ENCODE measurements at regions not wholly inside any gene's neighbourhood (a gene's known extent, or its start where the extent isn't known, plus 50 kb on each side); places are given as distances from the start of the nearest gene placed in this dataset.

DNA sequence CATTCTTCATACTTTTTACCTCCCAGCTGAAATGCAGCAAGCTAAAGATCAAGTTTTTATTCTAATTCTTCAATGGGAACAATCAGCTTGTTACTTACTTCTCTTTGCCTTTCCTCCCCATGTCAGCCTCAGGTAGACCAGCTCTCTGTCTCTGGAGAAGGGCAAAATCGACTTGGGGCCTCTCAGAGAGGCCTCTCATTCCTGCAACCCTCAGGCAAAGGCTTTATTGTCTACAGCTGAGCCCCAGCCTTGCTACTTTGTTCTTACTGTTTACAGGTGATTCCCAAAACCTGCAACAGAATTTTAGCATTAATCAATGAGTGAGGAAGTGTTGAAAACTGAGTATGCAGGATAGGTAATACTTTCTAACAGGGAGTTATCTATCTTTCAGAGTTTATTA is 148.6 kb downstream of the KIF2B start:
- no peak overlapping the region for H3K27ac ChIP-seq
- ChIA-PET POLR2A (ENCODE audit: low non-redundant PET) (no interaction called here), CTCF (no interaction called here)
- TF ChIP-seq, protein P1, sequence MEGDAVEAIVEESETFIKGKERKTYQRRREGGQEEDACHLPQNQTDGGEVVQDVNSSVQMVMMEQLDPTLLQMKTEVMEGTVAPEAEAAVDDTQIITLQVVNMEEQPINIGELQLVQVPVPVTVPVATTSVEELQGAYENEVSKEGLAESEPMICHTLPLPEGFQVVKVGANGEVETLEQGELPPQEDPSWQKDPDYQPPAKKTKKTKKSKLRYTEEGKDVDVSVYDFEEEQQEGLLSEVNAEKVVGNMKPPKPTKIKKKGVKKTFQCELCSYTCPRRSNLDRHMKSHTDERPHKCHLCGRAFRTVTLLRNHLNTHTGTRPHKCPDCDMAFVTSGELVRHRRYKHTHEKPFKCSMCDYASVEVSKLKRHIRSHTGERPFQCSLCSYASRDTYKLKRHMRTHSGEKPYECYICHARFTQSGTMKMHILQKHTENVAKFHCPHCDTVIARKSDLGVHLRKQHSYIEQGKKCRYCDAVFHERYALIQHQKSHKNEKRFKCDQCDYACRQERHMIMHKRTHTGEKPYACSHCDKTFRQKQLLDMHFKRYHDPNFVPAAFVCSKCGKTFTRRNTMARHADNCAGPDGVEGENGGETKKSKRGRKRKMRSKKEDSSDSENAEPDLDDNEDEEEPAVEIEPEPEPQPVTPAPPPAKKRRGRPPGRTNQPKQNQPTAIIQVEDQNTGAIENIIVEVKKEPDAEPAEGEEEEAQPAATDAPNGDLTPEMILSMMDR (conservative IDR thresholded peaks at IDR 0.05; ENCODE audit: low read depth): no peak
- DNase-seq (ENCODE audit: low spot score): no peak

DNA sequence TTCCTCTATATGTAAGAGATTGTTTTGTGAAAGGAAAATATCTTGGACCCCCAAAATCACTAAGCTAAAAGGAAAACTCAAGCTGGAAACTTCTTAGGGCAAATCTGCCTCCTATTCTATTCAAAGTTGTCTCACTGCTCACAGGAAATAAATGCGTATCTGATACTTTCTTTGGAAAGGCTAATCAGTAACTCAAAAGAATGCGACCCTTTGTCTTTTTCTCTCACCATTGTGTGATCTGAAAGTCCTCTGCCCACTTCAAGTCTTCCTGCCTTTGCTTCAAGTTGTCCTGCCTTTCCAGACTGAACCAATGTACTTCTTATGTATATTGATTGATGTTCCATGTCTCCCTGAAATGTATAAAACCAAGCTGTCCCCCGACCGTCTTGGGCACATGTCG is 157.3 kb downstream of the KIF2B start:
- POLR2A ChIA-PET (ENCODE audit: low non-redundant PET): no interaction called here
- DNase-seq (ENCODE audit: low spot score): no peak
- TF ChIP-seq, protein P1 (conservative IDR thresholded peaks at IDR 0.05; ENCODE audit: low read depth): no peak
- CTCF ChIA-PET: no interaction called here
- H3K27ac ChIP-seq: no peak overlapping the region

DNA sequence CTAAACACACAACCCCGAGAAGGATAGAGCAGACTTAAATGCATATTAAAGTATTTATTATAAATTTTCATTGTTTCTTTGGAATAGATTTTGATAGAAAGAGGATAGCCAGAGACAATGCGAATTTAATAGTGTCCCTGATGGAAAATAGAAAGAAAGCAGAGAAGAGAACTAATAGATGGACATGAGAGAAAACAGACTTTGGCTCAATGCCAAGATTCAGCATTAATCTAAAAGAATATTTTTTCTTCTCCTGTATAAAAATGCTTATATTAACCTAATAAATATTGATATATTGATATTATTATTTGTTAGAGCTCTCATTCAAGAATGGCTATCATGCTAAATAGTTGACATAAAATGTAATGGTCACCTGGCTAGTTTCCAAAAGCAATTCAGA is 173.4 kb downstream of the KIF2B start:
- CTCF ChIA-PET: interaction anchor here (0.6 kb wide), 1 partner anchor 9 kb away, joined by 3 read pairs; no protein-coding TSS in a partner anchor
- TF ChIP-seq, protein P1 (conservative IDR thresholded peaks at IDR 0.05; ENCODE audit: low read depth): no peak
- DNase-seq (ENCODE audit: low spot score): no peak
- POLR2A ChIA-PET (ENCODE audit: low non-redundant PET): no interaction called here
- H3K27ac ChIP-seq: no peak overlapping the region

DNA sequence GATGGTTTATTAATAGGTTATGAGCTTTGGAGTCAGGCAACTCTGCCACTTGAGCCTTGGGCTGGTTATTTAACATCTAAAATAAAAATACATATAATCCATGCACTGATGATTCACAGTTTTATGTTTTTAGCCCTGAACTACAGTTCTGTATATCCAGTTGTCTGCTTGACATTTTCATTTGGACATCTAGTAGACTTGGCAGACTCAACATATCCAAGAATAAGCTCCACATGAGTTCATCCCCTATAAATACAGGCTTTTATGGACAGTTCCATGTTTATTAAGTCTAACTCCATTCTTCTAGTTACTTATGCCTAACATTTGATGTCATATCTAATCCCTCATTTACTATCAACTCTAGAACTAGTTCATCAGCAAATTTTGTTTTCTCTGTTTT is 174.2 kb downstream of the KIF2B start:
- ChIA-PET POLR2A (ENCODE audit: low non-redundant PET) (no interaction called here), CTCF (no interaction called here)
- TF ChIP-seq, protein P1 (conservative IDR thresholded peaks at IDR 0.05; ENCODE audit: low read depth): no peak
- no peak for DNase-seq (ENCODE audit: low spot score)
- no peak overlapping the region for H3K27ac ChIP-seq

DNA sequence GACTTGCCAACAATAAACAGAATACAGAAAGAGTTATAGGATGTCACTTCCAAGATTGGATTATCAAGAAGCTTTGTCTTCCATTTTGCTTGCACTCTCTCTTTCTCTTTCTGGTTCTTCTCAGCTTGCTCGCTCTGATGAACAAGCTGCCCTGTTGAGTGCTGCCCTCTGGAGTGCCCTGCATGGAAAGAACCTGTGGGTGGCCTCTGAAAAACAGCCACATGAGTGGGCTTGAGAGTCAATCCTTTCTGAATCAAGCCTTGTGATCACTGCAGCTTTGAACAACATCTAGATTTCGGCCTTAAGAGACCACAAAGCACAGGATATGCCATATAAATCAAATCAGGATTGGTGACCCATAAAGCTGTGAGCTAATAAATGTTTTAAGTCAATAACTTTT is 185.1 kb downstream of the KIF2B start:
- no peak overlapping the region for H3K27ac ChIP-seq
- DNase-seq (ENCODE audit: low spot score): no peak
- POLR2A ChIA-PET (ENCODE audit: low non-redundant PET): interaction anchor here (0.8 kb wide), 1 partner anchor 860 kb away, joined by 3 read pairs; no protein-coding TSS in a partner anchor
- CTCF ChIA-PET: no interaction called here
- TF ChIP-seq, protein P1 (conservative IDR thresholded peaks at IDR 0.05; ENCODE audit: low read depth): no peak

DNA sequence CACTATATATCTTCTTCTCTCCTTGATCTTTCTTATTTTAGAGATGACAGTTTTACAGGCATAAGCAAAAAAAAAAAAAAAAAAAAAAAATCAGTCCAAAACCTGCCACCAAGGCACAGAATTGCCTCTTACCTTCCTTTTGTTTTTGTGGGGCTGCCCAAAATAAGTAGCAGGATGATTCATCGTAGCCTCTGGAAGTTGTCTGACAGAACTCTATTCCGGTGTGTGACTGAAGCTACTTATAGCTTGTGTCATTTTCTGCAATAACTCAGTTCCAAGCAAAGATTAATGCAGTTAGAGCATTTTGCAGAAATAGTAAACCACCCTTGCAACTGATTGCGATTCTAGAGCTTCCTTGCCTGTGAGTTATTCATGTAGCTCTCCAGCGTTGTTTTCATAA is 186.8 kb downstream of the KIF2B start:
- DNase-seq (ENCODE audit: low spot score): no peak
- TF ChIP-seq, protein P1 (conservative IDR thresholded peaks at IDR 0.05; ENCODE audit: low read depth): no peak
- CTCF ChIA-PET: interaction anchor here (0.6 kb wide), 1 partner anchor 22 kb away, joined by 3 read pairs; no protein-coding TSS in a partner anchor
- POLR2A ChIA-PET (ENCODE audit: low non-redundant PET): no interaction called here
- no peak overlapping the region for H3K27ac ChIP-seq

DNA sequence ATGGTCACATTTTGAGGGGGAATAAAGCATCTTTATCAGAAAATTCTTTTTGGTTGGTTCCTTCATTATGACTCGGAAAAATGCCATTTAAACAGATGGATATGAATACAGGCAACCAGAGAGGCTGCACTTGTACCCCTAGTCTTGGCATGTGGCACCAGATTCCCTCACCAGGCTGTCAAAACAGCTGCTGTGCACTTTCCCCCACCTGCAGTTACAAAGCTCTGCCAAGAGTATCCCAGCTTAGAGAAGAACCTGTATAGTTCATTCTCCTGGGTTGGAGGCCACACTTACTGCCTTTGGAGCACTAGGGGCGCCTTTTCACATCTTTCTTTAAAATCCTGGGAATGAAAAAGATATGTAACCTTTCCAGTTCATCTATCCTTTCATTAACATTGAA is 190.3 kb downstream of the KIF2B start:
- TF ChIP-seq, protein P1 (conservative IDR thresholded peaks at IDR 0.05; ENCODE audit: low read depth): no peak
- ChIA-PET POLR2A (ENCODE audit: low non-redundant PET) (no interaction called here), CTCF (no interaction called here)
- DNase-seq (ENCODE audit: low spot score): no peak
- no peak overlapping the region for H3K27ac ChIP-seq
